Tibial nerve (tissue), 4 donors: ENCODE measurements at regions not wholly inside any gene's neighbourhood (a gene's known extent, or its start where the extent isn't known, plus 50 kb on each side); places are given as distances from the start of the nearest gene placed in this dataset.

Source experiments
- EP300 ChIP-seq, 2 donors: sonication (generic); formaldehyde crosslinking; IDR thresholded peaks; one replicate each; pipeline ENCODE4 v1.6.1; 2017; ENCODE audit warnings: antibody characterized with exemption in 2 of 2, mild to moderate bottlenecking in 1 of 2
- TF ChIP-seq, protein P1 (sequence below), 5 experiments: fragments of 200-600 bp in 3 of 5; fragments of 450-650 bp in 2 of 5; sonication (generic) in 3 of 5; IDR thresholded peaks; one replicate each; pipeline ENCODE4 v1.5.1; 2016 to 2019; ENCODE audit warnings: antibody characterized with exemption in 5 of 5, mild to moderate bottlenecking in 3 of 5, moderate library complexity in 2 of 5

DNA sequence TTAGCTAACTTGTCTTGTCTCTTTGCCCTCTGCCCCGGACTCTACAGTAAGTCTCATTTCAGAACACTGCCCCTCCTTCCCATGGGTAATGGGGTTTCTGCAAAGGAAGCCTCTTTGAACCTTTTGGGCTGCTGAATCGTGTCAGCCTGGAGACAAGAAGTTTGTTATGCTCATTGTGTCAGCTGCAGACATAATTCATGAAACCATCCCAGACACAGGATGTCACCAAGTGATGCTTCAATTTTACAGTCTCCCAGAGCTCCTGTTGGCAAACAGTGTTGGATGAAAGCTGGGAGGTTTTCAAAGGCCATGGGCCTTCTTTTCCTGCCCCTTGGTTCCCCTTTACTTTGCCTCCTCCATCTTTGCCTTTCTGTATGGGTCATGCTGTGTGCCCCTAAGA, 223.1 kb upstream of the TAPT1 start:
- TF ChIP-seq EP300 (IDR thresholded peaks at IDR 0.05): no peak
- TF ChIP-seq, protein P1, sequence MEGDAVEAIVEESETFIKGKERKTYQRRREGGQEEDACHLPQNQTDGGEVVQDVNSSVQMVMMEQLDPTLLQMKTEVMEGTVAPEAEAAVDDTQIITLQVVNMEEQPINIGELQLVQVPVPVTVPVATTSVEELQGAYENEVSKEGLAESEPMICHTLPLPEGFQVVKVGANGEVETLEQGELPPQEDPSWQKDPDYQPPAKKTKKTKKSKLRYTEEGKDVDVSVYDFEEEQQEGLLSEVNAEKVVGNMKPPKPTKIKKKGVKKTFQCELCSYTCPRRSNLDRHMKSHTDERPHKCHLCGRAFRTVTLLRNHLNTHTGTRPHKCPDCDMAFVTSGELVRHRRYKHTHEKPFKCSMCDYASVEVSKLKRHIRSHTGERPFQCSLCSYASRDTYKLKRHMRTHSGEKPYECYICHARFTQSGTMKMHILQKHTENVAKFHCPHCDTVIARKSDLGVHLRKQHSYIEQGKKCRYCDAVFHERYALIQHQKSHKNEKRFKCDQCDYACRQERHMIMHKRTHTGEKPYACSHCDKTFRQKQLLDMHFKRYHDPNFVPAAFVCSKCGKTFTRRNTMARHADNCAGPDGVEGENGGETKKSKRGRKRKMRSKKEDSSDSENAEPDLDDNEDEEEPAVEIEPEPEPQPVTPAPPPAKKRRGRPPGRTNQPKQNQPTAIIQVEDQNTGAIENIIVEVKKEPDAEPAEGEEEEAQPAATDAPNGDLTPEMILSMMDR (IDR thresholded peaks at IDR 0.05): no peak
